ENCODE measurements at regions not wholly inside any gene's neighbourhood (a gene's known extent, or its start where the extent isn't known, plus 50 kb on each side); places are given as distances from the start of the nearest gene placed in this dataset.

DNA sequence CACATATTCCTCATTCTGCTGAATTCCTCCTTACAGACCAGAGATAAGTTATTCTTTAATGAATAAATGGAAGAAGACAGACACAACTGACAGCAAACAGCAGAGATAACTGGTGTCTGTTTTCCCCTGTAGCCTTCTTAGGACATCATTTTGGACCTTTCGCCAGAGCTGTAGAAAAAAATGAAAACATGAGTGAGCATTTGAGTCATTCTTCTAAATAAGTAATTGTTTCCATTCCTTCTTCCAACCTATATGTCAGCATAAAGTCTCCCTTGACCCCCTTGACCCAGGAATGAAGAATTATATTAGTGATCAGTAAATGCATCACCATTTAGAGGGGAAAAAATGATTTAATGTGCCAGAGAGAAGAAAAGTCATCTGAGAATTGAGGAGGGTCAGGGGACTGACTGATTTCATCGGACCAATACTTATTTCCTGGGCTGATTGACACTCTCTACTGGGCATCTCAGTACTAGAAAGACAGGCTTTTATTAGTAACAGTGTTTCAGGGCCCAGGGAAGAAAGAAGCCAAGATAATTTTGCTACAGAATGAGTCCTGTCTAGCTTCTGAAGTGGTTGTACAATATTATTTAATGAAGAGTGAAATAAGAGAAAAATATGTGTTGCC lies 597.0 kb downstream of the PSAT1 start:
- H3K4me3 ChIP-seq (replicated peaks in 1 of 3) = no peak overlapping the region
- no peak for DNase-seq
- TF ChIP-seq, protein P1, sequence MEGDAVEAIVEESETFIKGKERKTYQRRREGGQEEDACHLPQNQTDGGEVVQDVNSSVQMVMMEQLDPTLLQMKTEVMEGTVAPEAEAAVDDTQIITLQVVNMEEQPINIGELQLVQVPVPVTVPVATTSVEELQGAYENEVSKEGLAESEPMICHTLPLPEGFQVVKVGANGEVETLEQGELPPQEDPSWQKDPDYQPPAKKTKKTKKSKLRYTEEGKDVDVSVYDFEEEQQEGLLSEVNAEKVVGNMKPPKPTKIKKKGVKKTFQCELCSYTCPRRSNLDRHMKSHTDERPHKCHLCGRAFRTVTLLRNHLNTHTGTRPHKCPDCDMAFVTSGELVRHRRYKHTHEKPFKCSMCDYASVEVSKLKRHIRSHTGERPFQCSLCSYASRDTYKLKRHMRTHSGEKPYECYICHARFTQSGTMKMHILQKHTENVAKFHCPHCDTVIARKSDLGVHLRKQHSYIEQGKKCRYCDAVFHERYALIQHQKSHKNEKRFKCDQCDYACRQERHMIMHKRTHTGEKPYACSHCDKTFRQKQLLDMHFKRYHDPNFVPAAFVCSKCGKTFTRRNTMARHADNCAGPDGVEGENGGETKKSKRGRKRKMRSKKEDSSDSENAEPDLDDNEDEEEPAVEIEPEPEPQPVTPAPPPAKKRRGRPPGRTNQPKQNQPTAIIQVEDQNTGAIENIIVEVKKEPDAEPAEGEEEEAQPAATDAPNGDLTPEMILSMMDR (IDR thresholded peaks at IDR 0.05) = no peak
- TF ChIP-seq POLR2A (IDR thresholded peaks at IDR 0.05) = no peak
- no peaks in the 10 kb centered on the region for H3K27me3 ChIP-seq
- 82 to 83% methylated on average over 2 of the region's 2 CpGs for WGBS, 2 donors
- no peaks in the 10 kb centered on the region for H3K4me1 ChIP-seq
- H3K27ac ChIP-seq = no peak overlapping the region
- intact Hi-C loops (cut with DNase I) = no loop called here
- no peaks in the 10 kb centered on the region for H3K9me3 ChIP-seq
- H3K36me3 ChIP-seq = no peaks in the 10 kb centered on the region

DNA sequence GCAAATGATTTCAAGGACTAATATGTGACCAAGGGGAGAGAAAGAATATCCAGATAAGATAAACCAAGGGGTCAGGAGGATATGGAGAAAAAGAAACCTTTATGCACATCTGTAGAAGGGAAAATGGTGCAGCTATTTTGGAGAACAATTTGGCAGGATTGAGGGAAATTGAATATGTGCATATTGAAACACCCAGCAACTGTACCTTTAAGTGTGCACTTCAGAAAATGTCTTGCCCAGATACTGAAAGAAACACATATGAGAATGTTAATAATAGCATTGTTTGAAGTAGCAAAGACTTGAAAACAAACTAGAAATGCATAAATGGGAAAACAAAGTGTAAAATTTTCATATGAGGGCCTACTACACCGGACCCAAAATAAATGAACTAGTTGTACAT lies 599.6 kb downstream of the PSAT1 start:
- Histone ChIP-seq H3K27me3 (no peaks in the 10 kb centered on the region), H3K4me1 (no peaks in the 10 kb centered on the region), H3K27ac (no peak overlapping the region), H3K9me3 (no peaks in the 10 kb centered on the region), H3K36me3 (no peaks in the 10 kb centered on the region), H3K4me3 (replicated peaks in 1 of 3) (no peak overlapping the region)
- no peak for DNase-seq
- intact Hi-C loops (cut with DNase I) = no loop called here
- TF ChIP-seq, protein P1 (IDR thresholded peaks at IDR 0.05) = no peak
- no peak for TF ChIP-seq POLR2A (IDR thresholded peaks at IDR 0.05)
- 90 to 94% methylated on average over 1 of the region's 1 CpG for WGBS, 2 donors

DNA sequence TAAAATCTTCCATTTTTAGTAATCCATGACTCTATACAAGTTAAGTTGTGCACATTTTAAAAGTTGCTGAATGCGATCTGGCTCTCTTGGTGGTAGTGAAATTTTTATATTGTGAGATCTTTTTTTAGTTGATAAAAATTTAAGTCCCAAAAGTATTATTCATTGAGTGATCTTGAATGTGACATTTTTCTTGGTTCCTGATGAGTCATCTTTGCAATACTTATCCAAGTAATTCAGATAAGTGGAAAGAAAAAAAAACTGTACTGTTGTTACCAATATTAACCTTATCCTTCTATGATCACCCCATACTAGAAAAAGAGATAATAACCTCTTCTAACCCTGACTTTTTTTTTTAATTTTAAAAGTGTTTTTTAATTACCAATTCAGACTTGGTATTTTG lies 601.3 kb downstream of the PSAT1 start:
- intact Hi-C loops (cut with DNase I) = no loop called here
- Histone ChIP-seq H3K27me3 (no peaks in the 10 kb centered on the region), H3K27ac (no peak overlapping the region), H3K4me1 (no peaks in the 10 kb centered on the region), H3K4me3 (replicated peaks in 1 of 3) (no peak overlapping the region), H3K36me3 (no peaks in the 10 kb centered on the region), H3K9me3 (no peaks in the 10 kb centered on the region)
- DNase-seq = no peak
- TF ChIP-seq, protein P1 (IDR thresholded peaks at IDR 0.05) = no peak
- no peak for TF ChIP-seq POLR2A (IDR thresholded peaks at IDR 0.05)
- WGBS, 2 donors = 74 to 87% methylated on average over 1 of the region's 1 CpG

DNA sequence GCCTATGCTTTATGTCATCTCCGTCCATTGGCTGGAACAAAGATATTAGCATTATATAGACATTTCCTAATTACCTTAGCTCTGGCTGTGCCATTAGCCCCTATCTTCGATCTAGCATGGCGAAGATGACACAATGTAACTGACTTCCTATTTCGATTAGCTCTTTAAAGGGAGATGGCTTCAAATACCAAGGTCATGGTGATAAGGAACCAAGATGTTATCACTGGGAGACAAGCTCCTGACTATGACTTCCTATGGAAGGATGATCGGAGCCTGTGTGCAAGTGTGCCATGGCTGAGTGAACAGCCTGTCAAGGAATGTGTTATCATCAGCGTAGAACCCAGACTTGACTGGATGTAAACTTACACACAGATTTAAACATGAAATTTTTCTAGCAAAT lies 602.1 kb downstream of the PSAT1 start:
- Histone ChIP-seq H3K4me3 (replicated peaks in 1 of 3) (no peak overlapping the region), H3K9me3 (no peaks in the 10 kb centered on the region), H3K4me1 (no peaks in the 10 kb centered on the region), H3K27me3 (no peaks in the 10 kb centered on the region), H3K27ac (no peak overlapping the region), H3K36me3 (no peaks in the 10 kb centered on the region)
- 85 to 87% methylated on average over 6 of the region's 6 CpGs for WGBS, 2 donors
- TF ChIP-seq POLR2A (IDR thresholded peaks at IDR 0.05) = no peak
- TF ChIP-seq, protein P1 (IDR thresholded peaks at IDR 0.05) = no peak
- intact Hi-C loops (cut with DNase I) = no loop called here
- DNase-seq = no peak

DNA sequence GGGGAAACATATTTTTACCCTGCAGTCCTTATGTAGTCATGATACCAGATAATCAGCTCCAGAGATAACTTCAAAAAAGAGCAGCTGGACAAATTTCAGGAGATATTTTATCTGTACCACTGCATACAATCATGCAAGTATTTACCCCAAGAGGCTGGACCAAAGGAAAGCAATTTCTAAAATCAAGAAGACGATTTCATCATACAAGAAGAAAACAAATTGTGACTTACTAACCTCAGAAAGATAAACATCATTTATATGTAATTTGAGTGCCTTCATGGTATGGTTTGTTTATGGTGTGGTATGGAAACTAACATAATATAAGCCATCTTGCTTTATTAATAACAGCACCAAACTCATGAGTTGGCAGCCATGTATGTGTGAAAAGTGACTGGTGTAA lies 603.6 kb downstream of the PSAT1 start:
- no peak for DNase-seq
- no peaks in the 10 kb centered on the region for H3K27me3 ChIP-seq
- WGBS, 2 donors = 76 to 91% methylated on average over 1 of the region's 1 CpG
- H3K4me1 ChIP-seq = no peaks in the 10 kb centered on the region
- no peak overlapping the region for H3K27ac ChIP-seq
- no peak overlapping the region for H3K4me3 ChIP-seq (replicated peaks in 1 of 3)
- no peak for TF ChIP-seq POLR2A (IDR thresholded peaks at IDR 0.05)
- TF ChIP-seq, protein P1 (IDR thresholded peaks at IDR 0.05) = no peak
- H3K9me3 ChIP-seq = no peaks in the 10 kb centered on the region
- intact Hi-C loops (cut with DNase I) = no loop called here
- H3K36me3 ChIP-seq = no peaks in the 10 kb centered on the region

Measured in thyroid gland (tissue), 4 donors.